H9 (cell line): ENCODE measurements at regions not wholly inside any gene's neighbourhood (a gene's known extent, or its start where the extent isn't known, plus 50 kb on each side); places are given as distances from the start of the nearest gene placed in this dataset.

Experiments used
- DNase-seq: peaks from one replicate; pipeline ENCODE4 v3.0.0-alpha.2; 2017
- H2AFZ ChIP-seq: one replicate; pipeline ENCODE4 v1.6.1; 2013; ENCODE audit warnings: mild to moderate bottlenecking, low read length, control low read depth, moderate library complexity
- H2AK5ac ChIP-seq: 2 replicates; pipeline ENCODE4 v1.6.1; 2013; ENCODE audit warnings: low read length, control low read depth, mixed read lengths; ENCODE audit not compliant: insufficient read length
- H2BK120ac ChIP-seq: one replicate; pipeline ENCODE4 v1.6.1; 2013; ENCODE audit warnings: low read depth, mild to moderate bottlenecking, low read length, control low read depth, inconsistent platforms; ENCODE audit not compliant: poor library complexity, severe bottlenecking
- H2BK12ac ChIP-seq: 2 replicates; pipeline ENCODE4 v1.6.1; 2013; ENCODE audit warnings: low read length, control low read depth, mixed read lengths, low read depth; ENCODE audit not compliant: insufficient read length
- H2BK15ac ChIP-seq: 2 replicates; pipeline ENCODE4 v1.6.1; 2013; ENCODE audit warnings: low read depth, low read length, control low read depth
- H2BK20ac ChIP-seq: one replicate; pipeline ENCODE4 v1.6.1; 2013; ENCODE audit warnings: low read depth, mild to moderate bottlenecking, low read length, control low read depth, inconsistent platforms; ENCODE audit not compliant: poor library complexity, severe bottlenecking
- H2BK5ac ChIP-seq: 2 replicates; pipeline ENCODE4 v1.6.1; 2013; ENCODE audit warnings: low read length, control low read depth, mixed read lengths; ENCODE audit not compliant: insufficient read length
- H3K14ac ChIP-seq: 2 replicates; pipeline ENCODE4 v1.6.1; 2013; ENCODE audit warnings: low read length, control low read depth; ENCODE audit not compliant: insufficient read depth
- H3K18ac ChIP-seq: 2 replicates; pipeline ENCODE4 v1.6.1; 2013; ENCODE audit warnings: low read depth, mild to moderate bottlenecking, mixed read lengths, low read length, control low read depth; ENCODE audit not compliant: insufficient read length
- H3K23ac ChIP-seq: 2 replicates; pipeline ENCODE4 v1.6.1; 2013; ENCODE audit warnings: low read length, control low read depth, mixed read lengths, low read depth; ENCODE audit not compliant: insufficient read length
- H3K23me2 ChIP-seq: 2 replicates; pipeline ENCODE4 v1.6.1; 2013; ENCODE audit warnings: low read depth, mild to moderate bottlenecking, mixed read lengths, low read length, control low read depth; ENCODE audit not compliant: insufficient read length, poor library complexity, severe bottlenecking
- H3K27ac ChIP-seq: 2 replicates; pipeline ENCODE4 v1.5.1; 2013; ENCODE audit warnings: low read length, control low read depth, mixed read lengths, low read depth; ENCODE audit not compliant: insufficient read length
- H3K27me3 ChIP-seq: 2 replicates; pipeline ENCODE4 v1.6.1; 2013; ENCODE audit warnings: low read length, control low read depth, inconsistent platforms; ENCODE audit not compliant: insufficient read depth
- H3K4ac ChIP-seq: 2 replicates; pipeline ENCODE4 v1.6.1; 2013; ENCODE audit warnings: low read depth, mild to moderate bottlenecking, control low read depth, inconsistent platforms, low read length, moderate library complexity
- H3K4me1 ChIP-seq: 2 replicates; pipeline ENCODE4 v1.6.1; 2013; ENCODE audit warnings: low read length, control low read depth, inconsistent platforms; ENCODE audit not compliant: insufficient read depth
- H3K4me2 ChIP-seq: 2 replicates; pipeline ENCODE4 v1.6.1; 2013; ENCODE audit warnings: low read length, control low read depth, mixed read lengths; ENCODE audit not compliant: insufficient read length, insufficient read depth
- H3K56ac ChIP-seq: 2 replicates; pipeline ENCODE4 v1.6.1; 2013; ENCODE audit warnings: low read depth, mild to moderate bottlenecking, mixed read lengths, low read length, control low read depth; ENCODE audit not compliant: insufficient read length
- H3K79me1 ChIP-seq: 2 replicates; pipeline ENCODE4 v1.6.1; 2013; ENCODE audit warnings: low read depth, mild to moderate bottlenecking, moderate library complexity, low read length, control low read depth, inconsistent platforms; ENCODE audit not compliant: insufficient read depth, poor library complexity, severe bottlenecking
- H3K79me2 ChIP-seq: 2 replicates; pipeline ENCODE4 v1.6.1; 2013; ENCODE audit warnings: low read length, control low read depth, inconsistent platforms; ENCODE audit not compliant: insufficient read depth
- H3K9ac ChIP-seq: 2 replicates; pipeline ENCODE4 v1.6.1; 2013; ENCODE audit warnings: low read length, control low read depth, mixed read lengths; ENCODE audit not compliant: insufficient read length; ENCODE audit errors: extremely low read depth
- H3K9me3 ChIP-seq: one replicate; pipeline ENCODE4 v1.6.1; 2013; ENCODE audit warnings: low read depth, low read length, inconsistent platforms; ENCODE audit not compliant: control insufficient read depth
- H3T11ph ChIP-seq: one replicate; pipeline ENCODE4 v1.6.1; 2013; ENCODE audit warnings: mild to moderate bottlenecking, low read length, control low read depth, inconsistent platforms
- H4K20me1 ChIP-seq: one replicate; pipeline ENCODE4 v1.6.1; 2013; ENCODE audit not compliant: control insufficient read depth, insufficient read length, insufficient read depth
- H4K5ac ChIP-seq: 2 replicates; pipeline ENCODE4 v1.6.1; 2013; ENCODE audit warnings: low read depth, mild to moderate bottlenecking, mixed read lengths, low read length, control low read depth; ENCODE audit not compliant: insufficient read length
- H4K8ac ChIP-seq: replicated peaks from 2 replicates; pipeline ENCODE4 v1.6.1; 2013; ENCODE audit warnings: low read length, control low read depth, mixed read lengths, low read depth; ENCODE audit not compliant: insufficient read length
- H4K91ac ChIP-seq: 2 replicates; pipeline ENCODE4 v1.6.1; 2013; ENCODE audit warnings: low read depth, mild to moderate bottlenecking, moderate library complexity, mixed read lengths, low read length, control low read depth; ENCODE audit not compliant: insufficient read length
- H3K27ac Mint-ChIP-seq, 3 experiments: 2 replicates in 2 of 3; 3 replicates in 1 of 3; pipeline ENCODE4 v1.8.0; 2020 to 2021; ENCODE audit warnings: mixed read lengths in 3 of 3, mild to moderate bottlenecking in 1 of 3, moderate library complexity in 1 of 3
- H3K27me3 Mint-ChIP-seq: 2 replicates; pipeline ENCODE4 v1.8.0; 2021; ENCODE audit warnings: low read depth, mild to moderate bottlenecking, moderate library complexity, mixed read lengths
- H3K36me3 Mint-ChIP-seq, 3 experiments: 2 replicates in 2 of 3; 3 replicates in 1 of 3; pipeline ENCODE4 v1.8.0; 2020 to 2021; ENCODE audit warnings: low read depth in 3 of 3, mixed read lengths in 3 of 3; ENCODE audit not compliant: insufficient read depth in 1 of 3
- H3K4me1 Mint-ChIP-seq, 2 experiments: 2 replicates each; pipeline ENCODE4 v1.8.0; 2020; ENCODE audit warnings: mixed read lengths in 2 of 2
- H3K4me3 Mint-ChIP-seq, 2 experiments: 2 replicates in 1 of 2; 3 replicates in 1 of 2; pipeline ENCODE4 v1.8.0; 2020 to 2021; ENCODE audit warnings: mild to moderate bottlenecking in 2 of 2, mixed read lengths in 2 of 2, moderate library complexity in 1 of 2
- H3K9me3 Mint-ChIP-seq, 2 experiments: 2 replicates in 1 of 2; 3 replicates in 1 of 2; pipeline ENCODE4 v1.8.0; 2020; ENCODE audit warnings: mild to moderate bottlenecking in 2 of 2, mixed read lengths in 2 of 2, moderate library complexity in 1 of 2
- WGBS: extraction: QIAGEN DNeasy Blood & Tissue Kit; methylation state at CpG from one replicate; pipeline ENCODE4 v1.1.7; 2013; ENCODE audit warnings: missing lambda C conversion rate, low lambda C conversion rate, mixed read lengths; ENCODE audit not compliant: insufficient read length; ENCODE audit errors: extremely low coverage; 5-methylcytosine and 5-hydroxymethylcytosine counted together
- TF ChIP-seq, protein P1 (sequence below): fragments of 200-600 bp; sonication (generic); conservative IDR thresholded peaks from 3 replicates; pipeline ENCODE4 v1.8.0; 2021; ENCODE audit warnings: antibody characterized with exemption, mild to moderate bottlenecking

DNA sequence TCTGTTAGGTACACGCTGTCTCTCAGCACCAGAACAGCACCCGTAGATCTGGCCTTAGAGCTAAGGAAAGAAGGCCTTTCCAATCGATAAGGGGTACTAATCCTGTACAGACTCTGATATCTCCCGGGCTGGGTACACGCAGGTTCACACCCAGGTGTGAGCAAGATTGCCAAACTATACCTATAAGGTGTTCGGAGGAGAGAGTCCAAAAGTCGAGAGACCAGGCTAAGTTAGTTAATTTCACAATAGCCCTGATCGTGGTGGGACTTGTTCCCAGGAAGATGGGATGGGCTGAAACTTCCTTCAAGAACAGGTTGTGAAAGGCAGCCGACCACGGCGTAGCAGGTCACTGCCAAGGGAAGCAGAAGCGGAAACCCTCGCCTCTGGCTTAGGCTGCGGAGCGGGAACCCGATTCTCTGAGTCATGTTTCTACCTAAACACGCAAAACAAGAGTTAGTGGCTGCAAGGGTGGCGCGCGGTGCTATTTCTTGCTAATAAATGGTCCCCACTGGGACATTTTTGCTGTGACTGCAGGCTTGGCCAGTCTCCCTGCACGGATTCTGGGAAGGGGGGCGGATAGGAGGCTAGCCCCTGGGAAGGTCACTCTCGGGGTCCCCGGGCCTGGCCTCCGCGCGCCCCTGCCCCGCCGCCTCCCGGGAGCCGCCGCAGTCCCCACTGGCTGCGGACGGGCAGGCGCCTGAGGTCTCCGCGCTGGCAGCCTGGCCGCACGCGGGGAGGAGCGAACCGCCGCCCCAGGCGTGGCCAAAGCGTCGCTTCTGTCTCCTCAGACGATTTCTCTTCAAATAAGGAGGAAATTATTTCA is 75.4 kb upstream of the PDSS1 start:
- Histone ChIP-seq H3K9me3 (no peaks in the 10 kb centered on the region), H4K5ac (no peak overlapping the region), H3K23ac (no peak overlapping the region), H2BK20ac (no peak overlapping the region), H3K27ac (no peak overlapping the region), H3K4ac (no peak overlapping the region), H3K27me3 (no peaks in the 10 kb centered on the region), H3T11ph (no peak overlapping the region), H3K79me2 (no peaks in the 10 kb centered on the region), H4K20me1 (no peaks in the 10 kb centered on the region), H3K79me1 (no peaks in the 10 kb centered on the region), H4K8ac (no peak overlapping the region), H2BK5ac (no peak overlapping the region), H2AK5ac (no peak overlapping the region), H4K91ac (no peak overlapping the region), H3K23me2 (peaks cover 3% of the 10 kb centered on the region), H2BK15ac (no peak overlapping the region), H3K4me2 (peak overlapping the region; percentile 57), H3K18ac (no peak overlapping the region), H3K4me1 (no peaks in the 10 kb centered on the region), H3K9ac (peak overlapping the region; percentile 8), H3K56ac (no peak overlapping the region), H2BK120ac (no peak overlapping the region), H2BK12ac (no peak overlapping the region), H3K14ac (peak overlapping the region; percentile 39; the same call in 1 of the 2 replicates), H2AFZ (peak overlapping the region; percentile 69)
- DNase-seq: peak; percentile 59
- peak overlapping the region; percentile 52 to 68 for H3K4me3 Mint-ChIP-seq
- H3K27me3 Mint-ChIP-seq: peaks cover 12% of the 10 kb centered on the region
- TF ChIP-seq, protein P1, sequence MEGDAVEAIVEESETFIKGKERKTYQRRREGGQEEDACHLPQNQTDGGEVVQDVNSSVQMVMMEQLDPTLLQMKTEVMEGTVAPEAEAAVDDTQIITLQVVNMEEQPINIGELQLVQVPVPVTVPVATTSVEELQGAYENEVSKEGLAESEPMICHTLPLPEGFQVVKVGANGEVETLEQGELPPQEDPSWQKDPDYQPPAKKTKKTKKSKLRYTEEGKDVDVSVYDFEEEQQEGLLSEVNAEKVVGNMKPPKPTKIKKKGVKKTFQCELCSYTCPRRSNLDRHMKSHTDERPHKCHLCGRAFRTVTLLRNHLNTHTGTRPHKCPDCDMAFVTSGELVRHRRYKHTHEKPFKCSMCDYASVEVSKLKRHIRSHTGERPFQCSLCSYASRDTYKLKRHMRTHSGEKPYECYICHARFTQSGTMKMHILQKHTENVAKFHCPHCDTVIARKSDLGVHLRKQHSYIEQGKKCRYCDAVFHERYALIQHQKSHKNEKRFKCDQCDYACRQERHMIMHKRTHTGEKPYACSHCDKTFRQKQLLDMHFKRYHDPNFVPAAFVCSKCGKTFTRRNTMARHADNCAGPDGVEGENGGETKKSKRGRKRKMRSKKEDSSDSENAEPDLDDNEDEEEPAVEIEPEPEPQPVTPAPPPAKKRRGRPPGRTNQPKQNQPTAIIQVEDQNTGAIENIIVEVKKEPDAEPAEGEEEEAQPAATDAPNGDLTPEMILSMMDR: no peak
- H3K9me3 Mint-ChIP-seq: no peaks in the 10 kb centered on the region
- 0 out of 4 replicates have a peak, but pooled peaks cover 0 to 4% of the 10 kb centered on the region in 2 experiments for H3K4me1 Mint-ChIP-seq
- H3K36me3 Mint-ChIP-seq: no peaks in the 10 kb centered on the region
- no CpG with 5 or more reads among the region's 47 CpGs for WGBS
- H3K27ac Mint-ChIP-seq: no peak overlapping the region
